Thyroid gland (tissue), 4 donors: ENCODE measurements at regions not wholly inside any gene's neighbourhood (a gene's known extent, or its start where the extent isn't known, plus 50 kb on each side); places are given as distances from the start of the nearest gene placed in this dataset.

Experiments used
- CTCF ChIP-seq, 6 experiments: fragments of 200-600 bp in 3 of 6; fragments of 450-650 bp in 3 of 6; sonication (generic) in 3 of 6; IDR thresholded peaks; one replicate each; pipeline ENCODE4 v1.5.1; 2016 to 2019; ENCODE audit warnings: antibody characterized with exemption in 6 of 6, mild to moderate bottlenecking in 2 of 6, inconsistent platforms in 1 of 6, moderate library complexity in 1 of 6
- POLR2A ChIP-seq, 2 donors: fragments of 450-650 bp; IDR thresholded peaks; one replicate each; pipeline ENCODE4 v1.6.1; 2017; ENCODE audit warnings: antibody characterized with exemption in 2 of 2, mild to moderate bottlenecking in 2 of 2, moderate library complexity in 1 of 2

- TF ChIP-seq POLR2A (IDR thresholded peaks at IDR 0.05) (no peak), CTCF (IDR thresholded peaks at IDR 0.05) (no peak)
These were observed 1145.2 kb upstream of the GJE1 start for GRCh38 chr6:140987364-140988155.
